H1 (cell line): ENCODE measurements at regions not wholly inside any gene's neighbourhood (a gene's known extent, or its start where the extent isn't known, plus 50 kb on each side); places are given as distances from the start of the nearest gene placed in this dataset.

Experiments
- BCL11A ChIP-seq, 2 experiments: IDR thresholded peaks; one replicate each; pipeline ENCODE4 v1.6.1; 2011; ENCODE audit warnings: low read depth in 2 of 2, low read length in 2 of 2, mild to moderate bottlenecking in 2 of 2
- CEBPB ChIP-seq: IDR thresholded peaks from 2 replicates; pipeline ENCODE4 v1.6.1; 2012; ENCODE audit warnings: low read depth, low read length
- EP300 ChIP-seq, 2 experiments: IDR thresholded peaks; 1 replicate in 1 of 2; 2 replicates in 1 of 2; pipeline ENCODE4 v1.6.1; 2011 to 2012; ENCODE audit warnings: low read depth in 2 of 2, low read length in 2 of 2, mild to moderate bottlenecking in 2 of 2, borderline replicate concordance in 1 of 2, inconsistent platforms in 1 of 2, moderate library complexity in 1 of 2
- EZH2 ChIP-seq: fragments of 200-600 bp; sonication (generic); IDR thresholded peaks from 2 replicates; pipeline ENCODE4 v1.7.1; 2012; ENCODE audit warnings: low read depth, mild to moderate bottlenecking, moderate library complexity, low read length, inconsistent platforms; ENCODE audit not compliant: severe bottlenecking
- HDAC6 ChIP-seq: IDR thresholded peaks from one replicate; pipeline ENCODE4 v1.7.1; 2012; ENCODE audit warnings: low read depth, mild to moderate bottlenecking, inconsistent platforms, low read length, moderate library complexity
- POLR2A ChIP-seq, 2 experiments: IDR thresholded peaks; 1 replicate in 1 of 2; 2 replicates in 1 of 2; pipeline ENCODE4 v1.6.1; 2011; ENCODE audit warnings: low read depth in 2 of 2, low read length in 2 of 2, mild to moderate bottlenecking in 2 of 2; ENCODE audit errors: control extremely low read depth in 1 of 2
- POLR2AphosphoS5 ChIP-seq: IDR thresholded peaks from 2 replicates; pipeline ENCODE4 v1.6.1; 2011; ENCODE audit warnings: low read depth, low read length
- SUZ12 ChIP-seq: fragments of 200-600 bp; sonication (generic); IDR thresholded peaks from 2 replicates; pipeline ENCODE4 v1.6.1; 2012; ENCODE audit warnings: mild to moderate bottlenecking, inconsistent platforms, low read length, moderate library complexity, mixed read lengths
- TAF1 ChIP-seq: IDR thresholded peaks from 2 replicates; pipeline ENCODE4 v1.6.1; 2011; ENCODE audit warnings: mild to moderate bottlenecking, low read depth, low read length
- TEAD4 ChIP-seq: IDR thresholded peaks from 2 replicates; pipeline ENCODE4 v1.6.1; 2012; ENCODE audit warnings: low read depth, low read length, inconsistent platforms, mixed read lengths
- ZNF274 ChIP-seq: IDR thresholded peaks from 2 replicates; pipeline ENCODE4 v1.7.0; 2012; ENCODE audit warnings: low read length, borderline replicate concordance; ENCODE audit errors: extremely low read depth
- TF ChIP-seq, protein P1 (sequence below), 3 experiments: IDR thresholded peaks; 1 replicate in 2 of 3; 2 replicates in 1 of 3; pipeline versions ENCODE4 v1.5.1 to v1.6.1; 2011; ENCODE audit warnings: low read length in 3 of 3, mild to moderate bottlenecking in 3 of 3, inconsistent platforms in 2 of 3, low read depth in 1 of 3, moderate library complexity in 1 of 3; ENCODE audit not compliant: insufficient read depth in 1 of 3; ENCODE audit errors: control extremely low read depth in 1 of 3

DNA sequence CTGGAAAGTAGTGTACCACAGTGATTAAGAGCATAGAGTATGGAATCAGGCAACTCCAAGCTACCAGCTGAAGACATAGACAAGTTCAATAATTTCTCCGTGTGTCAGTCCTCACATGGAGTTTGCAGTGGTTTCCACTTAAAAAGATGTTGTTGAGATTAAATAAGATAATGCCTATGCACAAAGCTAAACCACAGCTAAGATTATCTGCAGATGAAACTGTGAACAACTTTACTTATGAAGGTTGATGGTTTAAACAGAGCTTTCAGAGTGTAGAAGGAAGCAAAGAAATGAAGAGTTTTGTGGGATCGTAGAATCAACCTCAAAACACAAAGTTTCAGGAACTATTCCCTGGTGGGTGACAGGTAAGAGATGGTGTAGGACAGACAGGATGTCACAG is 223.5 kb upstream of the IL12B start:
- TF ChIP-seq POLR2A (IDR thresholded peaks at IDR 0.05; ENCODE audit: control extremely low read depth in 1 of 2, low read depth in 2 of 2, low read length in 2 of 2) (no peak), TEAD4 (no peak), BCL11A (IDR thresholded peaks at IDR 0.05; ENCODE audit: low read depth in 2 of 2, low read length in 2 of 2) (no peak), CEBPB (no peak), HDAC6 (no peak), EP300 (IDR thresholded peaks at IDR 0.05; ENCODE audit: borderline replicate concordance in 1 of 2, low read depth in 2 of 2, low read length in 2 of 2) (no peak), POLR2AphosphoS5 (no peak), ZNF274 (no peak), SUZ12 (no peak), TAF1 (no peak), EZH2 (no peak)
- TF ChIP-seq, protein P1, sequence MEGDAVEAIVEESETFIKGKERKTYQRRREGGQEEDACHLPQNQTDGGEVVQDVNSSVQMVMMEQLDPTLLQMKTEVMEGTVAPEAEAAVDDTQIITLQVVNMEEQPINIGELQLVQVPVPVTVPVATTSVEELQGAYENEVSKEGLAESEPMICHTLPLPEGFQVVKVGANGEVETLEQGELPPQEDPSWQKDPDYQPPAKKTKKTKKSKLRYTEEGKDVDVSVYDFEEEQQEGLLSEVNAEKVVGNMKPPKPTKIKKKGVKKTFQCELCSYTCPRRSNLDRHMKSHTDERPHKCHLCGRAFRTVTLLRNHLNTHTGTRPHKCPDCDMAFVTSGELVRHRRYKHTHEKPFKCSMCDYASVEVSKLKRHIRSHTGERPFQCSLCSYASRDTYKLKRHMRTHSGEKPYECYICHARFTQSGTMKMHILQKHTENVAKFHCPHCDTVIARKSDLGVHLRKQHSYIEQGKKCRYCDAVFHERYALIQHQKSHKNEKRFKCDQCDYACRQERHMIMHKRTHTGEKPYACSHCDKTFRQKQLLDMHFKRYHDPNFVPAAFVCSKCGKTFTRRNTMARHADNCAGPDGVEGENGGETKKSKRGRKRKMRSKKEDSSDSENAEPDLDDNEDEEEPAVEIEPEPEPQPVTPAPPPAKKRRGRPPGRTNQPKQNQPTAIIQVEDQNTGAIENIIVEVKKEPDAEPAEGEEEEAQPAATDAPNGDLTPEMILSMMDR (IDR thresholded peaks at IDR 0.05; ENCODE audit: control extremely low read depth in 1 of 3, insufficient read depth in 1 of 3, low read depth in 1 of 3, low read length in 3 of 3) = no peak
